DOHH2 (cell line): ENCODE measurements at regions not wholly inside any gene's neighbourhood (a gene's known extent, or its start where the extent isn't known, plus 50 kb on each side); places are given as distances from the start of the nearest gene placed in this dataset.
"Not testable (repeated sequence)": the region's sequence is repeated elsewhere in the genome, so short reads cannot be mapped to it uniquely, and the experiment has no call there.

Source experiments
- EZH2phosphoT487 ChIP-seq: fragments of 200-600 bp; sonication (generic); IDR thresholded peaks from 2 replicates; pipeline ENCODE4 v1.6.1; 2017; ENCODE audit warnings: borderline replicate concordance, mild to moderate bottlenecking, antibody characterized with exemption, low read length, moderate library complexity, mixed read lengths
- TF ChIP-seq, protein P1 (sequence below): fragments of 200-600 bp; sonication (generic); IDR thresholded peaks from one replicate; pipeline ENCODE4 v1.5.1; 2014; ENCODE audit warnings: antibody characterized with exemption, mild to moderate bottlenecking, low read depth, low read length; ENCODE audit not compliant: poor library complexity, severe bottlenecking

DNA sequence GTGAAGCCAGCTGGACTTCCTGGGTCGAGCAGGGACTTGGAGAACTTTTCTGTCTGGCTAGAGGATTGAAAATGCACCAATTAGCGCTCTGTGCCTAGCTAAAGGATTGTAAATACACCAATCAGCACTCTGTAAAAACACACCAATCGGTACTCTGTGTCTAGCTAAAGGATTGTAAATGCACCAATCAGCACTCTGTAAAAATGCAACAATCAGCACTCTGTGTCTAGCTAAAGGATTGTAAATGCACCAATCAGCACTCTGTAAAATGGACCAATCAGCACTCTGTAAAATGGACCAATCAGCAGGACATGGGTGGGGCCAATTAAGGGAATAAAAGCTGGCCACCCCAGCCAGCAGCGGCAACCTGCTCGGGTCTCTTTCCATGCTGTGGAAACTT is 97.3 kb upstream of the GALNT15 start:
- TF ChIP-seq, protein P1, sequence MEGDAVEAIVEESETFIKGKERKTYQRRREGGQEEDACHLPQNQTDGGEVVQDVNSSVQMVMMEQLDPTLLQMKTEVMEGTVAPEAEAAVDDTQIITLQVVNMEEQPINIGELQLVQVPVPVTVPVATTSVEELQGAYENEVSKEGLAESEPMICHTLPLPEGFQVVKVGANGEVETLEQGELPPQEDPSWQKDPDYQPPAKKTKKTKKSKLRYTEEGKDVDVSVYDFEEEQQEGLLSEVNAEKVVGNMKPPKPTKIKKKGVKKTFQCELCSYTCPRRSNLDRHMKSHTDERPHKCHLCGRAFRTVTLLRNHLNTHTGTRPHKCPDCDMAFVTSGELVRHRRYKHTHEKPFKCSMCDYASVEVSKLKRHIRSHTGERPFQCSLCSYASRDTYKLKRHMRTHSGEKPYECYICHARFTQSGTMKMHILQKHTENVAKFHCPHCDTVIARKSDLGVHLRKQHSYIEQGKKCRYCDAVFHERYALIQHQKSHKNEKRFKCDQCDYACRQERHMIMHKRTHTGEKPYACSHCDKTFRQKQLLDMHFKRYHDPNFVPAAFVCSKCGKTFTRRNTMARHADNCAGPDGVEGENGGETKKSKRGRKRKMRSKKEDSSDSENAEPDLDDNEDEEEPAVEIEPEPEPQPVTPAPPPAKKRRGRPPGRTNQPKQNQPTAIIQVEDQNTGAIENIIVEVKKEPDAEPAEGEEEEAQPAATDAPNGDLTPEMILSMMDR: not testable (repeated sequence)
- TF ChIP-seq EZH2phosphoT487: not testable (repeated sequence)
